Right renal pelvis (tissue), 4 donors: ENCODE measurements at regions not wholly inside any gene's neighbourhood (a gene's known extent, or its start where the extent isn't known, plus 50 kb on each side); places are given as distances from the start of the nearest gene placed in this dataset.
"Not testable (repeated sequence)": the region's sequence is repeated elsewhere in the genome, so short reads cannot be mapped to it uniquely, and the experiment has no call there.

ENCODE experiments used
- DNase-seq, 4 donors: peaks; one replicate each; pipeline ENCODE4 v3.0.0-alpha.2; 2013; ENCODE audit warnings: low read depth in 4 of 4, low spot score in 3 of 4, missing footprints in 1 of 4

DNA sequence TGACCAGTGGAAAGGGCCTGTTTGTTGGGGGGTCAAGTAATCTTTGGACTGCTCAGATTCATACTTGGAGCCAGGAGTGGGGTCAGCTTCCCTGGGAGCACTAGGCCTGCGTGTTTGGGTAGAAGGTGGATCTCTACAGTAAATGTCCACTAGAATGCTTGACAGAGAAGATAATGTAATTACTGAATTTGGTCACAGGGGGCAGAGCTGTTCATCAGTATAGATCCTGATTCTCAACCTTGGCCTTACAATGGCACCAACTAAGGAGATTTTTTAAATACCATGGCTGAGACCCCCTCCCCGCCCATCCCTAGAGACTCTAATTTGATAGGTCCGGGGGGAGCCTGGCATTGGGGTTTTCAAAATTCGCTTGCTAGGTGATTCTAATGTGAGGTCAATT is 217.5 kb upstream of the PLXNA2 start:
- no peak for DNase-seq

DNA sequence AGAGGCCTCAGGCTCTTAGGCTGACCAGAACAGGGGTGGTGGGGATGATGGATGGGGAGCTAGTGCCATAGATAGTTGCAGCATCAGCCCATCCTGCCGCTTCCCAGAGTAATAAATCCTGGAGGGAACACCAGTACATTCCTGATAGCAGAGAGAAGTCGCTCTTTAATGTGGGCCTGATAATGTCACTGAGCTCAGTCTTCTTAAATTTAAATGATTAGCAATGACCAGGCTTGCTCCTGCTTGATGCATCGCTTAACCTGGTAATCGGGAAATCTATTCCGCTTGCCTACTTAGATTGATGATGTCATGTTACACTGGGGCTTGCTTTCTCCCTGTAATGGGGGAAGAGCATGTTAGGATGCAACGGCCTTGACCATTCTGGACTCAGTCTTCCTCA is 218.6 kb upstream of the PLXNA2 start:
- no peak for DNase-seq

DNA sequence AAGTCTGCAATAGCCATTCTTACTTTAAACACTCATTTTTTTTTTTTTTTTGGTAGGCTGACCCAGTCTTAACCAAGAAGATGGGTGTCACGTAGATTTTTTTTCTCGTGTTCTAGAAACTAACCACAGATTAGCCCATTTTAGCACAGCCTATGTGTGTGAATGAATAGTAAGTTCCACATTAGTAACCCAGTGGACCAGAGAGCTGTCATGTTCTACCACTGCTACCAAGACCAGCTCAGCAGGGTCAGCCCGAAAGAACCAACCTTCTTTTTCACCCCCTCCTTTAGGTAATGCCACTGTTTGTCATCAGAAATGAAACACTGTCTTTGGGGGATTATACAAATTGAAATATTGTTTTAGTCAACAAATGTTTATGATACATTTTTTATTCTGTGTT is 221.1 kb upstream of the PLXNA2 start:
- no peak for DNase-seq

DNA sequence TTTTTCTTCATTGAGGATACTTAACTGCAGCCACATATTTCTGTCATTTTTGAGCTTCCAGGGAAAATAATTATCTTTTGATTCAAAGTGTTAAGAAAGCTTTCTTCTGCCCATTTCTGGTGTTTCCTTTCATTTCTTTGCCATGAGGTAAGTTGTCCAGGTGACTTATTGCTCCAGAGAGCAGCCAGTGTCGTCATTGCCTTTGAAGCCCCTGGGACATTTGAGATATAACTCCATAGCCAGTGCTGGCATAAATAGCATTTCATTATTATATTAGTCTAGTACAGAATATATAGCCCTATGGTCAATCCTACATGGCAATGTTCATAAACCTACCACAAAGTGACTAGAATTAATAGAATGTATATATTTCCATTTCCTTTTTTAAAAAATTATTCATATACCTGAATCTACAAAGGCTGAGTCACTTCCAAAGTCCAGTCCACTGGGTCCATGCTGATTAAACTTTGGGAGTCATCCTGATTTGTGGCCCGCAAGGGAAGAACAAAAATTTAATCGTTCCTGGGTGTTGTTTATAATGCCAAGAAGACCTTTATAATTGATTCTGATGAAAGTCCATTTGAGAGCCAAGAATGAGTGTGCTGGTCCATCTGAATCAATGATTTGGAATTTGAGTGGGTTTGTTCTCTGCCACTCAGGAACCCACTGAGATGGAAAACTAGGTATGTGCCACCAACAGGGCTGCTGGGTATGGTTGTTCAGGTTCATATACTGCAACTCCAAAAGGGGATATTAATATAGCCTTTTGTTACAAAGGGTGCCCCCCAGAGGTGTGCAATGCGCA is 221.8 kb upstream of the PLXNA2 start:
- DNase-seq: no peak

DNA sequence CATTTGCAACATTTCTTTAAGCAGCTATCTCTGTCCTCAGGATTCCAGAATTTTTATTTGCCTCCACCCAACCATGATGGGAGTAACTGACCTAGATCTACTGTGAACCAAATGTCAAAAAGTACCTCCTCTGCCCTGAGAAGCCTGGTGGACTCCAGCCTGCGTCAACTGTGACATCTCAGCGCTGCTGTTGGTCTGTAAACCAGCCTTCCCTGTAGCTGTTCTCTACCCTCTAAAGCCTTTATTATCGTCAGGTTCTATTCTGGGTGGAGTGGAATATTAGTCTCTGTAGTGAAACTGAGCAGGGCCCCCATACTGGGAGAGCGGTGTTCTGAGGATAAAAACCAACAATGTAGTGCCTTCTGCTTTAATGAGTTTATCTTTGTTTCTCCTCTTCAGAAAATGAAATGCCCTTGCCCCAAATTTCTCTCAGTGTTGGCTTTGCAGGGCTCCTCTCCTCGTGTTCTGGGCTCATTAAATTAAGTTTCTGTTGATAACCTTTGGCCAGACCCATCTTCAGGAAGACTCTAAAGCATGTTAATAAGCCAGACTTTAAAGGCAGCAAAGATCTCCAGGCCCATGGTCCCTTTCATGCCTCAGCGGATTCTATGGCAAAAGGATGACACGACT is 223.1 kb upstream of the PLXNA2 start:
- no peak for DNase-seq

DNA sequence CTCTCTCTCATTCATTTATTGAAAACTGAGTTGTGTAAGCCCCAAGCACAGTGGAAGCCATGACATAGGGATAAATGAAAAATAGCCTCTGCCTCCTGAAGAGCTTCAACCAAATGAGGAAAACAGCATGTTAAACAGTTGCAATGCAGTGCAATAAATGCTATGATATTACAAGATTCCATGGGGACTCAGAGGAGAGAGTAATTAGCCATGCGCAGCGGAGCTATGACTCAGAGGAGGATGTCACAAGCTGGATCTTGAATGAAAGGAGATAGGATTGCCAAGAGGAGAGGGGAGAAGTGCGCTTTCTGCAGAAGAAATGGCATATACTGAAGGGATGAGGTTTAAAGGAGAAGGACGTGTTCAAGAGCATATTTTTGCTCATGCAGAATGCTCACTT is 231.3 kb upstream of the PLXNA2 start:
- DNase-seq: no peak

DNA sequence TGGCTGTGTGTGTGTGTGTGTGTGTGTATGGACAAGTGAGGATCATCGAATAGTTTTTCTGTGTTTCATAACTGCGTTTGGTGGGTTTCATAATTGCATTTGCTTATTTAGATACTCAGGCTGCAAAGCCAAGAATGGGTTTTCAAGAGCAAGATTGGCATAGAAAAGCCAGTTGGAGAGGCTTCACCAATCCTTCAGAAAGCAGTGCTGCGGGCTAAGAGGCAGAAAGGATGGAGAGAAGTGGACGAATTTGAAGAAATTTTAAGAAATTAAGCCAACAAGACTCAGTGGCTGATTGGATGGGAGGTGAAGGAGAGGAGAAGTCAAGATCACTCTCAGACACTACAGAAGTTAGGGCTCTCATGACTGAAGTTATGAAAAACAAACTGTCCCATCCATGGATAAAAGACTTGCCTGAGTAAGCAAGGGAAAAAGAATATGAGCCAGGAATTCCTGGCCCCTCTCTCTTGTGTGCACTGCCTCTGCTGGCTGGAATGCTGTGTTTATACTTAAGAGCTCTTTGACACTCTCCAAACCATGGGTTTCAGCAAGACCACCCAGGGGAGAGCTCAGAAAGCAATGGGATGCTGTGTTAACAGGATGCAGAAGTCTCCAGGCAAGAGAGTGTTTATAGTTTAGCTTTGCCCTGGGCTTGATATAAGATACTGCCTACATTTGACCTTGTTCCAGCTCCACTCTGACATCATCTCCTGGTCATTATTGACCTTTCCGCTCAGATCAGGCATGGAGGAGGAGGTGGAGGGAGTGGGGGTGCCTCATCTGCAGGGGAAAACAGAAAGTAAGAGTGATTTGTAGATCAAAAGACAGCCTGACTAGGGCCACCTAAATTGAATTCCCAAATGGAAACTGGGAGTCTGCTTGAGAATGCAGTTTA is 232.0 kb upstream of the PLXNA2 start:
- DNase-seq: peak; percentile 51 to 73 (median 66)

DNA sequence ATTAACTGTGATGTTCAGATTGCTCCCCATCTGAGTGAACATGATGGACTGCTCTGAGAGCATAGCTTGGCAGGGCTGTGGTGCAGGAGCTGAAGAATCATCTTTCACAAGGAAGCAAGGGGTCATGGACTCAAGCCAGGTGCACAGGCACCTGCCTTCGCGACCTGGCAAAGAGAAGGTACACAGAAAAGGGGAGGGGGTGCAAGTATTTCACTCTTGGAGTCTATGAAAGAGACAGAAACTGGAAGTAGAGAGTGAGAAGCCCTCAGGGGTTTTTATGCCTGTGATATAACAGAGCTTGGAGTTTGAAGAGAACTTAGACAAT is 232.6 kb upstream of the PLXNA2 start:
- DNase-seq: no peak

DNA sequence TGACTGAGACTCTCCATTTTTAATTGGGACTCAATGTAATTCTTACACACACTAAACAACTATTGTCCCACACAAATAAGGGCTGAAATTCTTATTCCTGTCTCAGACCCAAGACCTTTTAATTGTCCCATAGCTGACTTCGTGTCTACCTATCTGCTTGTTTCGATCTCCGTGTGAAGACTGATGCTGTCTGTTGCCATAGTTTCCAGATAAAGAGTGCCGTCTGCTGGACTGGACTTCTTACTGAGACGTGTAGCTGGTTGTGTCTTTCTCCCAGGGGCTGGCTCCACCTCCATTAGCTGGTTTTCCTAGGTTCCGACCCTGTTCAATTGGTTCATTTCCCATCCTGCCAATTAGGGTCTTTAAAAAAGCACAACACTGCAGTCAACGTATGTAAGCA is 235.3 kb upstream of the PLXNA2 start:
- DNase-seq: no peak

DNA sequence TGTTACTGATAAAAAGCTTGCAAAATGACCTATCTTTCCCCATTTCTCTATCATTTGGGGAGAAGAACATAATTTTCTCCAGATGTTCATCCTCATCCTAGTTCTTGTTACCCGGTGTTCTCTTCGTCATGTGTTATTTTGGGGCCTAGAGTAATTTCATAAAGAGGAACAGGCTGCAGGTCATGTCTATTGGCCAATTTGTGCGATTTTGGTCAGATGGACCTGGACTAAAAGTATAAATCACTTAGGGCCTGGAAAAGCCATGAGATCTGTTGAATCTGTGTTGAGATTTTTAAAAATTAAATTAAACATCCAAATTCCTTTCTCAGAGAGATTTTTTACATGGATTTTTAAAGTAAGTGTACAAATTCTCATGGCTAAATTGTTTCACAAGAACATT is 241.3 kb upstream of the PLXNA2 start:
- DNase-seq: no peak

DNA sequence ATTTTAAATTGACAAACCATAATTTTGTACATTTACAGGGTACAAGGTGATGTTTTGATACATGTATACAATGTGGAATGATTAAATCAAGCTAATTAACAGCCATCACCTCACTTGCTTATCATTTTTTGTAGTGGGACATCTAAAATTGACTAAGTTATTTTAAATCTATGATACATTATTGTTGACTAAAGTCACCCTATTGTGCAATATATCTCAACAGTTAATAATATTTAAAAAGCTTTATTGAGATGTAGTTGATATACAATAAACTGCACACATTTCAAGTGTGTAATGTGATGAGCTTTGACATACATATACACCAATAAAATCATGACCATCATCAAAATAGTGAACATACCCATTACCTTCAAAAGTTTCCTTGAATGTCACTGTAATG is 242.5 kb upstream of the PLXNA2 start:
- no peak for DNase-seq

DNA sequence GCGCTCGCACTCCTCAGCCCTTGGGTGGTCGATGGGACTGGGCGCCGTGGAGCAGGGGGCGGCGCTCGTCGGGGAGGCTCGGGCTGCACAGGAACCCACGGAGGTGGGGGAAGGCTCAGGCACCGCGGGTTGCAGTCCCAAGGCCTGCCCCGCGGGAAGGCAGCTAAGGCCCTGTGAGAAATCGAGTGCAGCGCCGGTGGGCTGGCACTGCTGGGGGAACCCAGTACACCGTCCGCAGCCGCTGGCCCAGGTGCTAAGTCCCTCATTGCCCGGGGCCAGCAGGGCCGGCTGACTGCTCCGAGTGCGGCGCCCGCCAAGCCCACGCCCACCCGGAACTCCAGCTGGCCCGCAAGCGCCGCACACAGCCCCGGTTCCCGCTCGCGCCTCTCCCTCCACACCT is 244.2 kb upstream of the PLXNA2 start:
- DNase-seq: not testable (repeated sequence)

DNA sequence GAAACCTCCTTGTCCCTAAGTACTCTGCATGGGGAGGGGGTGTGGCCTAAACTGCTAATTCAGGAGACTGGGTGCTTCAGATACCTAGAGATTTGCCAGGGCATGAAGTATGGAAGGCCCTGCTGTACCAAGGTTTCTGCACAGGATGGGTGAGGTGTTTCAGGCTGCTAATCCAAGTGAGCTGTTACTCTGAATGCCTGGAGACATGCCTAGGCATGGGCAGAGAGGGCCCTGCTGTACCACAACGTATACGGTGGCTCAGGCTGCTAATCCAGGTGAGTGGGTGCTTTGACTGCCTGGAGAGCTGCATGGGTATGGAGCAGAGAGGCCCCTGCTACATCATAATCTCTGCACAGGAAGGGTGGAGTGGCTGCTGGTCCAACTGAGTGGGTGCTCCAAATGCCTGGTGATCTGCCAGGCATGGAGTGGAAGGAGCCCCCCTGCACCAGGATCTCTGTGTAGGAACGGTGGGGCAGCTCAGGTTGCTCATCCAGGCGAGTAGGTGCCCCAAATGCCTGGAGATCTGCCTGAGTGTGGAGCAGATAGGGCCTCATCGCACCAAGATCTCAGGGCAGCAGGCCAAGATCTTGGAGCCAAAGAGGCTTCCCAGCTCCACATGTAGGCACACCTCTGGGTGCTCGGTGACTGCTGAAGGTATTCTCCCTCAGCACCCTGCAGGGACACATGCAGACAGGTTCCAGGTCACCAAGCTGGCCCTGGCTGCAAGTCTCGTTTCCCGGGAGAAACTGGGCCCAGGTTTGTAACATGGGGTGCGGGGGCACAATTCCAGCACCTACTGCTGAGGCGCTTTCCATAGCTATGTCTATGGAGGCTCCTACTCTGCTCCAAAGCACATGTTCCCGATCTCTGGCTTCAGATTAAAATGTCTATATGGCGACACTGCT is 252.5 kb upstream of the PLXNA2 start:
- DNase-seq: no peak

DNA sequence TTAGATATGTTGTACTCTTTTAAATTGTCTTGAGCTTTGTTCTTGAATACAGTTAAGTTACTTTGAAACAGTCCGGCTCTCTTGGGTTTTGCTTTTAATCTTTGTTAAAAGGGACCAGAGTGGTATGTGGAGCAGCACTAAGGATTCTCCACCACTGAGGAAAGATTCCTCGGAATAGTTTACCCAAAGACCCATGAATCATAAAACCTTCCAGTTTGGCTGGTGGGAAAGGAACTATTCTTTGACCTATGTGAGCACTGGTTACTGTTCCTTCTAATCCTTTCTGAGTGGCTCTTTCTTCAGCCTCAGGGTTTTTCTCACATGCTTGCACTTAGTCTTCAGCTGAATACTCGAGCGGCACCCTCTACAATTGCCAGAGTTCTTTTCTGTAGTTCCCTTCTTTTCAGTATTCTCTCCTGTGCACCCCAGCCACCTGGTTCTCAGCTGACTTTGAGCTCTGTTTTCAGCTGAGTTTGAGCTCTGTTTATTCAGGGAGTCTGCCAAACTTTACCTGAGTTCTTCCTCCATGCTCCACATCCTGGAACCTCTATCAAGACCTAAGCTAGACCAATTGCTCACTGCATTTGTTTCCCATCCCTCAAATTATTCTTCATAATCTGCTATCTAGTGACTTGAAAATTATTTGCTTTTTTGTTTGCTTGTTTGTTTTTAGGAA is 253.8 kb upstream of the PLXNA2 start:
- DNase-seq: no peak

DNA sequence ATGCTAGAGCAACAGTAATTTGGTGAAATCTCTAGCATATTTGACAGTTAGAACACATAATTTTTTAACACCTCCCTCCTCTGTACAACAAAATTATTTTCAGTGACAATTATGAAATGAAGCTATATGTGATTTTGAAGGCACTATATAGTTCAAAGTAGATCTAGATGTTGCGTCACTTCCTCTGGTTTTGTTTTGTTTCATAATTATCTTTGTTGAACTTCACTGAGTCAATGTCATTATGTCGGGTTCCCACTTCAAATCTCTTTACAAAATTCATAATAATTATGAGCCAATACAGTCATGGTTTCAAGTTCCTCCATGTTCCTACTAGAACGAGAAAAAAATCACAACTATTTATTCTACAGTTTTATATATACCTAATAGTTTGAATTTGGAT is 254.8 kb upstream of the PLXNA2 start:
- no peak for DNase-seq

DNA sequence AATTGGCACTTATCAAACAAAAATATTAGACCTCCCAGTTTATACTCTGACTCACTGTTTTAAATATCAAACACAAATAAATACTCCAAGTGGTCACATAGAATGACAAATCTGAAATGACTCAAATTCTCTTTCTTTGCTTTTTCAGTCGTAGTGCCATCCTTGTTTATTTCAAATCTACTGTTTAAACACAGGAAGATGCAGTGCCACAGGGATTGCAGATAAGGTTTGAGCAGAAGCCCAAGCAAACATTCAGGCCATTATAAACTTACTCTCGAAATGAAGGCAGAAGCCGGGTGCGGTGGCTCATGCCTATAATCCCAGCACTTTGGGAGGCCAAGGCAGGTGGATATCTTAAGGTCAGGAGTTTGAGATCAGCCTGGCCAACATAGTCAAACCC is 255.4 kb upstream of the PLXNA2 start:
- no peak for DNase-seq

DNA sequence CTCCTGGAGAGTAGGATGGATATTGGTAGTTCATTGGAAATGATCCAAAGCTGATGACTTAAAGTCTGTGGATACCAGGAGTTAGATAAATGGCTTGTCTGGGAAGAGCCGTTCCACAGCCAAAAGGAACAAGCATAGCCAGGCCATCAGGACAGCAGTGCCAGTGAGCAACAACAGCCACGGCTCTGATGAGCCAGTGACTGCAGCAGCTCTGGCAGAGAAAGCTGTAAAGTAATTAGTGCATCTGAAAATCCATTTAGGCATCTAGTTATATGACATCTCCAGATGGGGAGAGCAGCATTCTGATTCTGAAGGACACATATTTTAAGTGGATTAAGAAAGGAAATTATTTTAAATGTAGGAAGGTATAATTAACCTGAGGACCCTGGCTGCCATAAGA is 256.2 kb upstream of the PLXNA2 start:
- DNase-seq: no peak

DNA sequence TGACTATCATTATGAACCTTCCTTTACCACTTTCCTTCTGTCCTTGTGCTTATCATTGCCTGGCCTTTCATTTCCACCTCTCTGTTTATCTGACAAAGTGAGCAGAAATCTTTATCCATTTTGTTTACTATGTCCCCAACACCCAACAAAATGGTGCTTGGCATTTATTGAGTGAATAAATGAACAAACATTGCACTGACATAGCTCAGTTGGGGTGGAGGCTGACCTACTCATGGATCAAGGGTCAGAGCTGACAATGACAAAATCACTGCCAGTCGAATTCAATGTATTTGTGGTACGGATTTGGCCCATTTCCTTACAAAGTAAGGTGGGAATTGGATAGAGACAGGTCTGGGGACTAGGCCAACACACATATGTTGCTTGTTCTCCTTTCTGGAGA is 257.4 kb upstream of the PLXNA2 start:
- DNase-seq: no peak

DNA sequence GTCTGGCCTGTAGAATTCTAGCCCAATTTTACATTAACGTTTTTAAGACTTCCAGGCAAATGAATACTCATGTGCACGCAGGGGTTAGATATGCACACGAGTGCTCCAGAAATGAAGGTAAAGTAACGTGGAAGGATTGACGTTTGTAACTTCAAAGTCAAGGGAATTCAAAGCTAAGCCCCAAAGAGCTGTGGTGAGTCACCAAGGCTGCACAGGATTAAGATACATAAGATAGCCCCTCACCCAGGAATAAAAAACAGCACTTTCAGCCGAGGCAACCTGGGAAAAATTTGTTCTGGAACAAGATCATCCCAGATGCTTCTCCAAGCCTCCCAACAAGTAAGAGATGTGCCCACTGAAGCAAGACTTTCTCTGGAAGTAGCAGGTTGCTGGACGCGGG is 259.6 kb upstream of the PLXNA2 start:
- no peak for DNase-seq

DNA sequence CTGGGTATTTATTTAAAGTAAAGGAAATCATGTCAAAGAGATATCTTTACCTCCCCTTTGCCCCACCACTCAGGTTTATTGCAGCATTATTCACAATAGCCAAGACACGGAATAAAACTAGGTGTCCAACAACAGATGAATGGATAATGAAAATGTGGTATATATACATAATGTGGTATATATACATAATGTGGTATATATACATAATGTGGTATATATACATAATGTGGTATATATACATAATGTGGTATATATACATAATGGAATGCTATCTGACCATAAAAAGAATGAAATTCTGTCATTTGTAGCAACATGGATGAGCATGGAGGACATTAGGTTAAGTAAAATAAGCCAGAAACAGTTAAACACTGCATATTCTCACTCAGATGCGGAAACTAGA is 262.6 kb upstream of the PLXNA2 start:
- DNase-seq: no peak
